ENCODE measurements at regions not wholly inside any gene's neighbourhood (a gene's known extent, or its start where the extent isn't known, plus 50 kb on each side); places are given as distances from the start of the nearest gene placed in this dataset.

DNA sequence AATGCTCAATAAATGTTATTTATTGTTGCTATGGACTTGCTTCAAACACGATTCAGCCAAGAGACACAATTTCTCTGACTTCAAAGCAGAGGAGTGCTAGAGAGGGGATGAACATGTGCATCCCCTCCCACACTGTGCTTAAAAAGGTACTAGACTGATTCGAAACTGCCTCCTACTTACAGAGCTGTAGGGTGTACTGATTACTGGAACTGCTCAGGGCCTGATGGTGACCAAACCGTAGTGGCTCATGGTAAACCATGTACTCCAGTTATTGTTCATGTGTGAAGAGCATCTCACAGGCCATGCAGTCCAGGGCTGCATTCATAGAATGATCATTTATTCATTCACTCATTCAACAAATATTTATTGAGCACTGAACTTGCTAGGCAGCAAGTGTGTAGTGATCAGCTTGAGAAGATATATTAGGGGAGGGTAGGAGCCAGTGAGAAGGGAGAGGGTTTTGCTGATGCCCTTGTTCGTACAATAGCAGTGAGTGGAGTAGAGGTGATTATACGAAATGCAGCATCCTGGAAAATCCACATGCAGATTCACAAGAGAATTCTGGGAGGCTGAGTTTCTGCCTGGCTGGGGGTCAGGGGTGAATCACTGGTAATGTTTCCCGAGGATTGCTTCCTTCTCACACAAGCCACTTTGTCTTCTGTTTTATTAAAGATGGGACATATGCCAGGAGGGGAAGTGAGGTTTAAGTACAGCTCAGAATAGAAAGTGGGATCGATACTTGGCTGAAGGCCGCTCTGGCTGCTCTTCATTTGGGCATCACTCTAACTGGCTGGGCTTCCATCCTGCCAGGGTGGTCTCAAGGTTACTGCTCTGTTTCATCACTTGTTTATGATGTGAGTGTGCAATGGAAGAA is 245.4 kb downstream of the RAD51AP2 start:
- ChIA-PET POLR2A (ENCODE audit: unreplicated experiment) (interaction anchor here (0.6 kb wide), 1 partner anchor 161 kb away, joined by 4 read pairs; no protein-coding TSS in a partner anchor), CTCF (no interaction called here)
- intact Hi-C loops (cut with micrococcal nuclease; ENCODE audit: unreplicated experiment) = no loop called here
- H3K27ac ChIP-seq = no peak overlapping the region
- no peaks in the 10 kb centered on the region for H4K20me1 ChIP-seq (ENCODE audit: insufficient read depth)
- no peaks in the 10 kb centered on the region for H3K9me3 ChIP-seq (ENCODE audit: insufficient read depth, low read depth)
- no peaks in the 10 kb centered on the region for H3K4me1 ChIP-seq (replicated peaks; ENCODE audit: insufficient read depth)
- H3K4me2 ChIP-seq = no peak overlapping the region
- no peaks in the 10 kb centered on the region for H3K27me3 ChIP-seq (ENCODE audit: insufficient read depth, low read depth)
- TF ChIP-seq, protein P1, sequence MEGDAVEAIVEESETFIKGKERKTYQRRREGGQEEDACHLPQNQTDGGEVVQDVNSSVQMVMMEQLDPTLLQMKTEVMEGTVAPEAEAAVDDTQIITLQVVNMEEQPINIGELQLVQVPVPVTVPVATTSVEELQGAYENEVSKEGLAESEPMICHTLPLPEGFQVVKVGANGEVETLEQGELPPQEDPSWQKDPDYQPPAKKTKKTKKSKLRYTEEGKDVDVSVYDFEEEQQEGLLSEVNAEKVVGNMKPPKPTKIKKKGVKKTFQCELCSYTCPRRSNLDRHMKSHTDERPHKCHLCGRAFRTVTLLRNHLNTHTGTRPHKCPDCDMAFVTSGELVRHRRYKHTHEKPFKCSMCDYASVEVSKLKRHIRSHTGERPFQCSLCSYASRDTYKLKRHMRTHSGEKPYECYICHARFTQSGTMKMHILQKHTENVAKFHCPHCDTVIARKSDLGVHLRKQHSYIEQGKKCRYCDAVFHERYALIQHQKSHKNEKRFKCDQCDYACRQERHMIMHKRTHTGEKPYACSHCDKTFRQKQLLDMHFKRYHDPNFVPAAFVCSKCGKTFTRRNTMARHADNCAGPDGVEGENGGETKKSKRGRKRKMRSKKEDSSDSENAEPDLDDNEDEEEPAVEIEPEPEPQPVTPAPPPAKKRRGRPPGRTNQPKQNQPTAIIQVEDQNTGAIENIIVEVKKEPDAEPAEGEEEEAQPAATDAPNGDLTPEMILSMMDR (conservative IDR thresholded peaks at IDR 0.05) = no peak
- no peak for TF ChIP-seq EZH2 (IDR thresholded peaks at IDR 0.05; ENCODE audit: low read depth)
- H3K36me3 ChIP-seq (ENCODE audit: low read depth) = no peaks in the 10 kb centered on the region
- no TSS peak for BruUV-seq (replicated peaks)
- no peak for DNase-seq
- H3K79me2 ChIP-seq (ENCODE audit: low read depth) = no peaks in the 10 kb centered on the region
- no peaks in the 10 kb centered on the region for H3F3A ChIP-seq (ENCODE audit: insufficient read depth, low read depth)
- no peaks in the 10 kb centered on the region for H3K9me2 ChIP-seq (ENCODE audit: insufficient read depth)
- H3K4me3 ChIP-seq = no peak overlapping the region
- H2AFZ ChIP-seq = no peak overlapping the region

- no TSS peak for BruUV-seq (replicated peaks)
- Histone ChIP-seq H3K4me3 (no peak overlapping the region), H3K9me3 (ENCODE audit: insufficient read depth, low read depth) (no peaks in the 10 kb centered on the region), H3K4me1 (replicated peaks; ENCODE audit: insufficient read depth) (no peaks in the 10 kb centered on the region), H3F3A (ENCODE audit: insufficient read depth, low read depth) (no peaks in the 10 kb centered on the region), H3K27me3 (ENCODE audit: insufficient read depth, low read depth) (no peaks in the 10 kb centered on the region), H4K20me1 (ENCODE audit: insufficient read depth) (no peaks in the 10 kb centered on the region), H3K36me3 (ENCODE audit: low read depth) (no peaks in the 10 kb centered on the region), H3K27ac (no peak overlapping the region), H3K79me2 (ENCODE audit: low read depth) (no peaks in the 10 kb centered on the region), H3K9me2 (ENCODE audit: insufficient read depth) (no peaks in the 10 kb centered on the region), H3K4me2 (no peak overlapping the region), H2AFZ (no peak overlapping the region)
- POLR2A ChIA-PET (ENCODE audit: unreplicated experiment) = no interaction called here
- CTCF ChIA-PET = no interaction called here
- no peak for DNase-seq
- TF ChIP-seq, protein P1 (conservative IDR thresholded peaks at IDR 0.05) = no peak
- no peak for TF ChIP-seq EZH2 (IDR thresholded peaks at IDR 0.05; ENCODE audit: low read depth)
- intact Hi-C loops (cut with micrococcal nuclease; ENCODE audit: unreplicated experiment) = no loop called here
Observed at GRCh38 chr2:17272170-17272569, 246.1 kb downstream of the RAD51AP2 start.

DNA sequence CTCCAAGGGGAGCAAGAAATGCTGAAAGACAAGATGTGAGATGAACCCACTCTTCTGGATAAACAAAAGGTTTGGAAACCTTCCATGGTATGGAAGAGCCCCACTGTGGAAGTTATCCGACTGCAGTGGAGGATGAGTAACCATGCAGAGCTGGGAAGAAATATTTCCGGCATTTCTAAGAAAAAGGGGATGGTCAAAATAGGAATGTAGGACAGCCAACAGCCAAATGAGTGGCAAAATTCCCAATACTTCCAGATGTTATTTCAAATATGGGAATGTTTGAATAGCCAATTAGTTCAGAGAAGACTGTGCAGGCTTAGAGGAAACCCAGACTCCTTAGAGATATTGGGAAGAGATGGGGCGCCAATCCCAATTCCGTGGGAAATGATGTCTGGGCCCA is 246.8 kb downstream of the RAD51AP2 start:
- Histone ChIP-seq H3K79me2 (ENCODE audit: low read depth) (no peaks in the 10 kb centered on the region), H3K4me2 (no peak overlapping the region), H2AFZ (no peak overlapping the region), H3K9me2 (ENCODE audit: insufficient read depth) (no peaks in the 10 kb centered on the region), H3K9me3 (ENCODE audit: insufficient read depth, low read depth) (no peaks in the 10 kb centered on the region), H4K20me1 (ENCODE audit: insufficient read depth) (no peaks in the 10 kb centered on the region), H3K36me3 (ENCODE audit: low read depth) (no peaks in the 10 kb centered on the region), H3K27me3 (ENCODE audit: insufficient read depth, low read depth) (no peaks in the 10 kb centered on the region), H3K4me1 (replicated peaks; ENCODE audit: insufficient read depth) (no peaks in the 10 kb centered on the region), H3K4me3 (no peak overlapping the region), H3F3A (ENCODE audit: insufficient read depth, low read depth) (no peaks in the 10 kb centered on the region), H3K27ac (no peak overlapping the region)
- TF ChIP-seq, protein P1 (conservative IDR thresholded peaks at IDR 0.05) = no peak
- TF ChIP-seq EZH2 (IDR thresholded peaks at IDR 0.05; ENCODE audit: low read depth) = no peak
- no TSS peak for BruUV-seq (replicated peaks)
- intact Hi-C loops (cut with micrococcal nuclease; ENCODE audit: unreplicated experiment) = no loop called here
- ChIA-PET CTCF (no interaction called here), POLR2A (ENCODE audit: unreplicated experiment) (no interaction called here)
- no peak for DNase-seq

All from PC-9 (cell line).